ENCODE measurements at regions not wholly inside any gene's neighbourhood (a gene's known extent, or its start where the extent isn't known, plus 50 kb on each side); places are given as distances from the start of the nearest gene placed in this dataset.
"Not testable (repeated sequence)": the region's sequence is repeated elsewhere in the genome, so short reads cannot be mapped to it uniquely, and the experiment has no call there.

DNA sequence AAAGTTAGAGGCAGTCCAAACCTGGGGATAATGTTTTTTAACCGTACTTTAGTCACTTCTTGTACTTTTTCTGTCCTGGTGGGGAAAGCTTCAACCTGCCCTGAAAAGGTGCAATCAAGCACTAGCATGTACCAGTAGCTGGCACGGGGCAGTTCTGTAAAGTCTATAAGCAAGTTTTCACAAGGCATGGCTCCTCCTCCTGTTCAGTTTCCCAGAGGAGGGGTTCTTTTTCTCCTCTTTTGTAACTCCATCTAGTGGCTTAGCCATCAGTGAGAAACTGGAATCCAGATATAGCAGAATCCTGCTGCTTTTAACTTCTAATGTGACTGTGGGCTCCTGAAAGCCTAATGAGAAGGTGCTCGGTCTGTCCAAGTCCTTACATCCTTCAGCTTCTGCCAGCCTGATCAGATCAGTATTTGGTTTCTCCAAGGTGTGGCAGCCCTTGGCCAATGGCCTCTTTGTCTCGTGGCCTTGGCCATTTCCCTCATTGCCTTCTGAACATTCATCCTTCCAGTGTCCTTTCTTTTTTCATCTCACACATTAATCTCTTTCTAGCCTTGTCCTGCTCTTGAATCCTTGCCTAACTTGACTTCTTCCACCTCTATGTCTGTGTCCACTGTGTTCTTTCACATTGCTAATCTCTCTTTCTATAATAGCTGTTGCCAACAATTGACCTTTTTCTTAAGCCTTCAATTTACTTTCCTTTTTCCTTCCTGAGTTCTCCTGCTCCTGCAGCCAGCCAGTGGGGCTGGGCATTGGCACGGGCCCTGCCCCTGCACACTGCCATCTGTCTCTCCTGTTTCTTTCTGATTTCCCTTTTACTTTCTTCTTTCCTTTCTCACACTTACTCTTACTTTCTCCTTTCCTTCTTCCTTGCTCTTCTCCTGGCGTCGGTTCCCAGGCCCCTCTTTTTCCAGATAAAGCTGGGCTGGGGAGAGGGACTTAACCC lies 222.0 kb upstream of the SYNCRIP start:
- no peak for DNase-seq (ENCODE audit: low read depth)

DNA sequence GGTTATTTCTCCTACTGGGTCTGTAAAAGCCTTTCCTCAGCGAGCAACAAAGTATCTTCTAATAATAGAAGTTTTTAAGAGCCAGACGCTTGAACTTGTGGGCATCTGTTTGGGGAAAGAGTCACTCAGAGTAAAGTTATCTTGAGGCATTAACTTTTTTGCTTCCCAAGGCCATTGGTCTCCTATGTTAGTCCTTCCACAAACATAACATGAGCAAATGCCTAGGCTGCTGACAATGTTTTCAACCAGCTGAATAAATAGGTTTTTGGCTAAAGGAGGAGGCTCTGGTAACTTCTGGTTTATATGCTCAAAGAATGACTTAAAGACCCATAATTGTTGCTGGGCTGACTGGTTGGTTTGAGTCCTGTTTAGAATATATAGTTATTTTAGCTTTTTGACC lies 213.5 kb upstream of the SYNCRIP start:
- DNase-seq (ENCODE audit: low read depth) = no peak

DNA sequence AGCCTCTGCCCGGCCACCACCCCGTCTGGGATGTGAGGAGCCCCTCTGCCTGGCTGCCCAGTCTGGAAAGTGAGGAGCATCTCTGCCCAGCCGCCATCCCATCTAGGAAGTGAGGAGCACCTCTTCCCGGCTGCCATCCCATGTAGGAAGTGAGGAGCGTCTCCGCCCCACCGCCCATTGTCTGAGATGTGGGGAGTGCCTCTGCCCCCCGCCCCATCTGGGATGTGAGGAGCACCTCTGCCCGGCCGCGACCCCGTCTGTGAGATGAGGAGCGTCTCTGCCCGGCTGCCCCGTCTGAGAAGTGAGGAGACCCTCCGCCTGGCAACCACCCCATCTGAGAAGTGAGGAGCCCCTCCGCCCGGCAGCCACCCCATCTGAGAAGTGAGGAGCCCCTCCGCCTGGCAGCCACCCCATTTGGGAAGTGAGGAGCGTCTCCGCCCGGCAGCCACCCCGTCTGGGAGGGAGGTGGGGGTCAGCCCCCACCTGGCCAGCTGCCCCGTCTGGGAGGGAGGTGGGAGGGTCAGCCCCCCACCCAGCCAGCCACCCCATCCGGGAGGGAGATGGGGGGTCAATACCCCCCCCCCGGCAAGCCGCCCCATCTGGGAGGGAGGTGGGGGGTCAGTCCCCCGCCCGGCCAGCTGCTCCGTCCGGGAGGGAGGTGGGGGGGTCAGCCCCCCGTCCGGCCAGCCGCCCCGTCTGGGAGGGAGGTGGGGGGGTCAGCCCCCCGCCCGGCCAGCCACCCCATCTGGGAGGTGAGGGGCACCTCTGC lies 195.8 kb upstream of the SYNCRIP start:
- DNase-seq (ENCODE audit: low read depth) = not testable (repeated sequence)

DNA sequence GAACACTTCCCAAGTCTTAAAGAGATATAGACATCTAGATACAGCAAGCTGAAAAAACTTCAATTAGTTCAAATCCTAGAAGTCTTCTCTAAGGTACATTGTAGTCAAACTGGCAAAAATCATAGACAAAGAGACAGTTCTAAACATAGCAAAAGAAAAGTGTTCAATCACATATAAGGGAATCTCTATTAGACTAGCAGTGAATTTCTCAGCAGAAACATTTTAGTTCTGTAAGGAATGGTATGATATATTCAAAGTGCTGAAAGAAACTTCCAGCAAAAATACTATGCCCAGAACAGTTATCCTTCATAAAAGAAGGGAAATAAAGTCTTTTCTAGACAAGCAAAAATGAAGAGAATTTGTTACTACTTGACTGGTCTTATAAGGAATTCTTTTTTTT lies 186.3 kb upstream of the SYNCRIP start:
- no peak for DNase-seq (ENCODE audit: low read depth)

DNA sequence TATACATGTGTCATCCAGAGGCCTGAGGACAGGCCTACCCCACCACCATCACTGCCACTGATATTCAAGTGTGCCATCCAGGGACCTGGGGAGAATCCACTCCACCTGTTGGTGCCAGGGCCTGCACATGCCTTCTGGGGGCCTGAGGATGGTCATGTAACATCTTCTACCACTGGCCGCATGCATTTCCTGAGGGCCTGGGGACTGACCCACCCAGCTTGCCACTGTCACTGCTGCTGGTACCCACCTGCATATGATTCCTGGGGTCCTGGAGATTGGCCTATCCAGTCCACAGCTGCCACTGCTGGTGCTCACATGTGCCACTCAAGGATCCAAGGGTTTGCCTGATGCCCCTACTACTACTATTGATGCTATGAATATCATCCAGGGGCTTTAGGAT lies 184.3 kb upstream of the SYNCRIP start:
- no peak for DNase-seq (ENCODE audit: low read depth)

DNA sequence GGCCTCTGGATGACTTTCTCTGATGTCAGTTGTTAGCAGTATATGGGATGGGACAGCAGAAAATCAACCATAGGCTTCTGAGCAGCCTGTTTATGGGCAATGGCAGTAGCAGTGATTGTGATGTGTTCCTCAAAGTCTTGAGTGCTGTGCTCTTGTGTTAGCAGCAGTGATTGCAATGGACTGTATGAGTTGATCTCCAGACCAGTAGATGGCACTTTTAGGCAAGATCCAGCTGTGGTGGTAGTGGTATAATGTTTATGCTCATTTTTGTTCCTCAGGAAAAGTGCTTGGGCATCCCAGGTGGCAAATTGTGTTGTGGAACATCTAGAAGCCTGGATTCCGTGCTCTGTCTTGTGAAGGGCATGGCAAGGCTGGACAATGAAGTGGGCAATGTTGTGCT lies 181.6 kb upstream of the SYNCRIP start:
- DNase-seq (ENCODE audit: low read depth) = no peak

DNA sequence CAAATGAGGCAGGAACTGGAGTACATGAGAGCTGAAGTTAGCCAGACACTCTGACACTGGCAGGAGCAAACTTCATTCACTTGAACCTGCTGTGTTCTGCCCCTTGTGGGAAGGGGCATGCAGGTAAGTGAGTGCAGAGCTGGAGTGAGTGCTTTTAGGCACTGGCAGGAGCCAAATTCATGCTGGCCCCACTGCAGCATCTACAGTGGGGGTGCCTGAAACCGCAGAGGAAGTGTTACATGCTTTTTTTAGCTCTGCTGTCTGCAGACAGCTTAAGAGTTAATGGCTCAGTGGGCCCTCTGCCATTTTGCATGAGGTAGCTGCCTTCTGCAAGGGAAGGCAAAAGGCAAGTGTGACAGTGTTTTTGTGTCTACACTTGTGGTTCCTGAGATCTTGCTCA lies 167.9 kb upstream of the SYNCRIP start:
- DNase-seq (ENCODE audit: low read depth) = no peak

DNA sequence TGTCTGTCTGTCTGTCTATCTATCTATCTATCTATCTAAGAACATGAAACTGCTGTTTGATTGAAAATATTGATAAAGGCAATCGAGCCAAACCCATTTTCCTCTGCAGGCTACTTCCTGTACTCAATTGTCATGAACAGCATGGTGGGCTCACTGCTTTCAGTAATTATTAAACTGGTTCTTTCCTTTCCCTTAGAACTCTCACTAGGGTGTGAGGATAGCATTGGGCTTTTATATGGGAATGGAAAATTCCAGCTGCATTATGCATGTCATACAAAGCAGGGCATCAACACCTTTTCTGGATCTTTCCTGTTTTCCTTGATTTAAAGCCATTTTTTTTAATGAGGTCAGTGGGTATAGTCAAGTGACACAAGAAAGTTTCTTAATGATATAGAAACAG lies 161.0 kb upstream of the SYNCRIP start:
- no peak for DNase-seq (ENCODE audit: low read depth)

DNA sequence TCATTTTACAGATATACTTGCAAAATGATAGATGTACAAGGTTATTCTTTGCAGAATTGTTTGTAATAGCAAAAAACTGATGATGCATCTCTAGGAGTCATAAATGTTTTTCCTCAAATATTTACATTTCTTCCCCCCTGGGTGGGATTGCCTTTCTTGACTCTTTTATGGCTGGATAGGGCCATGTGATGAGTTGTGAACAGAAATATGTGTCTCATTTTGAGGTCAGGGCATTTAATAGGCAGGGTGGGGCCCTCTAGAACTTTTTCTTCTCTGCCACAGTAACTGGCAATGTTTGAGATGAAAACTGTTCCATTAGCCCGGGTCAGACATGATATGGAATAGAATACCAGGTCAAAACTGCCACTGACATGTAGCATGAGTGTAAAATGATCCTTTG lies 159.5 kb upstream of the SYNCRIP start:
- no peak for DNase-seq (ENCODE audit: low read depth)

DNA sequence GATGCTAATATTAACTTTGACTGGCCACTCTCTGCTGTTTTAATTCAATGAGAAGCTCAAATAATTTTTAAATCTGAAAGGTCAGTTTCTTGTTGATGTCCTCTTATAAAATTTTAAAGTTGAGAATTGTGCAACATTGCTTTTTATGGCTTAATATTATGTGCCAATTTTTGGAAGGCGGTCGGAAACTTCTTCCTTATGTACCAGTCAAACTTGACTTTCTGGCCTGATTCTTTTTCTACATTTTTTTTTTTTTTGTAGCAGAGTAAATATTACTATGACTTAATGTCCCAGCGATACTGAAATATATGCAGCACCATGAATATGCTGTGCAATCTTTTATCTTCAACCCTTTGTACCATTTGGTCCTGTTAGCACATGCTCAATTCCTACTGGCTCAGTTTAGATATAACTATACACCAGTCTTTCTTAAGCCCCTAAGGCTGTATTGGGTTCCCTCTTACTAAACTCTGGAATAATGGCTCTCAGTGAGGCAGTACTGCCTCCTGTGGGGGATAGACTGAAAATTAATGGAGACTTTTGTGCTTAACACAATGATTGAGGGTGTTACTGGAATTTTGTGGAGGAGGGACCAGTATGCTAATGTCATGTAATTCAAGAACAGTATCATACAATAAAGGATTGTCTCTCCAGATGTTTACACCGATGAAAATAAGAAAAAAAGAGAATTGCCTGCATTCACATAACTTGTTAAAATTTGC lies 156.4 kb upstream of the SYNCRIP start:
- DNase-seq (ENCODE audit: low read depth) = no peak

DNA sequence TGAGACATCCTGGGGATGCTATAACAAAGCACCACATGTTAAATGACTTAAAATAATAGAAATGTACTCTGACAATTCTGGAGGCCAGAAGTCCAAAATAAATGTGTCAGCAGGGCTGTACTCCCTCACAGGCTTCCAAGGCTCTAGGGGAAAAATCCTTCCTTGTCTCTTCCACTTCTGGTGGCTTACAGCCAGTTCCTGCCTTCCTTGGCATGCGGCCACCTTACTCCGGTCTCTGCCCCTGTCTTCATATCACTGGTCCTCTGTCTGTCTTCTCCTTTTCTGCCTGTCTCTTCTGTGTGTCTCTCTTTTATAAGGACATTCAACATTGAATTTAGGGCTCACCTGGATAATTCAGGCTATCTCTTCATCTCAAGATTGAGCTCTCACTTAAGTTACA lies 155.3 kb upstream of the SYNCRIP start:
- no peak for DNase-seq (ENCODE audit: low read depth)

DNA sequence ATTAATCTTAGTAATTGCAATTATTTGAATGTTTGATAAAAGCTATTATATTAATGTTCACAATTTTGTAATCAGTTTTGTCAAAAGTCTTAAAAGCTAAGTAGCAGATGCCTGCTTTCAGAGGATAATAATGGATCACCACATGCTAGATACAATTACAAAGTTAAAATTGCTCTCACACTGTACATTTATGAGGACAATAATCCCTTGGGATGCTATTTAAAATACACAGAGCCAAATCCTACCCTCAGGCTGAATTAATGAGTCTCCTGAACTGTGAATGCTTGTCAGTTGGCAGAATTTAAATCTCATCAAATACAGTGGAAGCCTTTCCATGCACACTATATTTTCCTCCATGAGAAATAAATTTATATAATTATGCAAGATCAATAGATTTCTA lies 153.3 kb upstream of the SYNCRIP start:
- DNase-seq (ENCODE audit: low read depth) = no peak

DNA sequence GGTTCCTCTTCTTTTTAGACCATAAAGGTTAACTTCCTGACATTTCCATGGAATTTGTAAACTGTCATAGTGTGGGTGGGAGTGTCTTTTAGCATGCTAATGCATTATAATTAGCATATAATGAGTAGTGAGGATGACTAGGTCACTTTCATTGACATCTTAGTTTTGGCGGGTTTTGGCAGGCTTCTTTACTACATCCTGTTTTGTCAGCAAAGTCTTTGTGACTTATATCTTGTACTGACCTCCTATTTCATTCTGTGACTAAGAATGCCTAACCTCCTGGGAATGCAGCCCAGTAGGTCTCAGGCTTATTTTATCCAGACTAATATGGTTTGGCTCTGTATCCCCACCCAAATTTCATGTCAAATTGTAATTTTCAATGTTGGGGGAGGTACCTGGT lies 149.6 kb upstream of the SYNCRIP start:
- DNase-seq (ENCODE audit: low read depth) = no peak

DNA sequence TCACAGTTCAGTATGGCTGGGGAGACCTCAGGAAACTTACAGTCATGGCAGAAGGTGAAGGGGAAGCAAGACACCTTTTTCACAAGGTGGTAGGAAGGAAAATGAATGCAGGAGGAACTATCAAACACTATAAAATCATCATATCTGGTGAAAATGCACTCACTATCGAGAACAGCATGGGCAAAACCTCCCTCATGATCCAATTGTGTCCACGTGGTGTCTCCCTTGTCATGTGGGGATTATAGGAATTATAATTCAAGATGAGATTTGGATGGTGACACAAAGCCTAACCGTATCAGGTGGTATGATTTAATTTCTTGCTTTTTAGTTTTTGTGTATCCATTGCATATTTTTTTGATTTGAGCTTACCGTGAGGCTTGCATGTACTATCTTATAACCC lies 133.2 kb upstream of the SYNCRIP start:
- DNase-seq (ENCODE audit: low read depth) = no peak

DNA sequence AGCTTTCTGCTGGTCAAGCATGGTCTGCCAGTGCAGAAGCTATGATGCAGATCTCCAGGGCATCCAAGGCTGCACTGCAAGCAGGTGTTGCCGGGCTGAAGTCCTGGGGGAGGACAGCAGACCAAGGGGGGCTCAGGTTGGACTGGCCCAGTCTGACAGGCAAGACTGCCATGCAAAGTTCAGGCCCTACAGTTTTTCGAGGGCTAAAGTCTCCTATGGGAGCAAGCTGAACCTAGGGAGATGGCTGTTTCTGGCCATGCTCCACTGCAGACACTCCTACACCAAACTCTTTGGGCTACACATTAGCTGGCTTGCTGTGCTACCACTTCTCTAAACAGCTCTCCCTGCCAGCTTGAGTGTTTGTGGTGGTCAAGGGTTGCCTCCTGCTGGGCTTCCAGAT lies 130.0 kb upstream of the SYNCRIP start:
- DNase-seq (ENCODE audit: low read depth) = no peak

DNA sequence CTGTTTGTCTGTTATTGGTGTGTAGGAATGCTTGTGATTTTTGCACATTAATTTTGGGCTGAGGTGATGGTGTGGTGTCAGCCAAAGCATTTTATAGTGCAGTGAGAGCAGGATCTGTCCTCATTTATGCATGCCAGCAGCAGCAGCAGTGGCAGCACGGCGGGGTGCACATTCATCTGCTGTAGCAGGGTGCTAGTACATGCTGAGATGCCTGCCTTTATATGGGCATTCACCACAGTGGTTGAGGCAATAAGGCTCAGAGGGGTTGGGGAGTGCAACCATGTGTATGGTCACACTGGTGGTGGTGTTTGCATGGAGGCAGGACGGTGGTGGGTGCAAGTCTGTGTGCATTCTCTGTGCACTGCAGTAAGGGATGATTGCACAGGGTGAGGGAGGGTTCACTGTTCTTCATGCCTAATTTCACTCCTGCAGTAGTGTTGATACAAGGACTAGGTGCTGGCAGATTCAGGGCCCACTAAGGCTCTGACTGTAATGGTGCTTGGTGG lies 129.3 kb upstream of the SYNCRIP start:
- DNase-seq (ENCODE audit: low read depth) = no peak

DNA sequence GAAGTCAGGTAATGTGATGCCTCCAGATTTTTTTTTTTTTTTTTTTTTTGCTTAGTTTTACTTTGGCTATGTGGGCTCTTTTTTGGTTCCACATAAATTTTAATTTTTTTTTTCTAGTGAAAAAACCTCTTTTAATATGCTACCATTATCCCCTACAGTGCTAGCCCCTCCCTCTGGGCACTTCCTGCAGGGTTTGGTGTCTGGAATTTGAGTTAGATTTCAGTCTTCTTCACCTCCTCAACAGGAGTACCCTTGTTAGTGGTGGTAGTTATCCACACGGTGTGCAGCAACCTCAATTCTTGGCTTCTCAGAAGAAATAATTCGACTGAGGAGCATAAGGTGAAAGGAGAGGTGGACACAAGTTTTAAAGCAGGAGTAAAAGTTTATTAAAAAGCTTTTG lies 128.8 kb upstream of the SYNCRIP start:
- DNase-seq (ENCODE audit: low read depth) = no peak

DNA sequence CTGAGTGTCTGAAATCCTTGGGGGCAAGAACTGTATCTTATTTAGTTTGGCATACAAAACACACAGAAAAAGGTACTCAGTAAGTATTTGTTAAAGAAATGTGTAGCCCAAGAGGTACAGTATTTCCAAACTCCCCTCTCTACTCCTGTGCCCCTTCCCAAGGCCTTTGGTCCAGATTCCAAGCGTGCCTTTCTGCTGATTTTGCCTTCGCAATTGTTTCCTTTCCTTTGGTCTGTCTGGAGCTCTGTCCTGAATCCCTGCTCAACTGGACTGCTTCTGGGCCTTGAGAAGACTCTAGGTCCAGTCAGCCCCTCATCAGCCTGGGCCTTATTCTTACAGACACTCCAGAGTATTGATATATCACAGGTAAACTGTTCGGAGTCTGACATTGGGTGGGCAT lies 122.2 kb upstream of the SYNCRIP start:
- no peak for DNase-seq (ENCODE audit: low read depth)

DNA sequence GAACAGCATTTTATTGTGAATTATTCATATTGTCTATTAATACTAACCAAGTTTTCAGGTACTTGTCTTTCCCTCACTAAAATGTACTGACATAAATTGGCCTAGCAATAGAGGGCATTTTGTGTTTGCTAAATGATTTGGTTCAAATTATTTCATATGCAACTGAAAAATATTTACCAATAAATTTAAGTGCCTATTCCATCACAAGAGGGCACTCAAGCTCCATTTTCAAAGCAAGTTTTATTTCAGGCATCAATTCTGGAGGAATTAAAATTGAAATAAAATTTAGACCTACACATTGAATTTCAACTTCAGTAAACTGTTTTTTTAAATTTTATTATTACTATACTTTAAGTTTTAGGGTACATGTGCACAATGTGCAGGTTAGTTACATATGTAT lies 114.3 kb upstream of the SYNCRIP start:
- DNase-seq (ENCODE audit: low read depth) = no peak

DNA sequence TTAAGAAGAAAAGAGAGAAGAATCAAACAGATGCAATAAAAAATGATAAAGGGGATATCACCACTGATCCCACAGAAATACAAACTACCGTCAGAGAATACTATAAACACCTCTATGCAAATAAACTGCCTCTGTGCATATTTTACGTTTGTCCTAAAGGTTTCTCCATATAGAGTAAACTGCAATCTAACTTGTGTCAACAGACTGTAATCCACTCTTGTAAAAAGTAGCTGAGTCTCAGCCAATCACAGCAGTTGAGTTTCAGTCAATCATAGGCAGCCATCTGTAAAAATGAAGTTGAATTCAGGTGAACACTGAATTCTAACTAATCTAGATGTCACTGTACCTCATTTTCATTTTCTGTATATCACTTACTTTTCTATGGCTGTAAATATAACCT lies 112.2 kb upstream of the SYNCRIP start:
- no peak for DNase-seq (ENCODE audit: low read depth)

DNA sequence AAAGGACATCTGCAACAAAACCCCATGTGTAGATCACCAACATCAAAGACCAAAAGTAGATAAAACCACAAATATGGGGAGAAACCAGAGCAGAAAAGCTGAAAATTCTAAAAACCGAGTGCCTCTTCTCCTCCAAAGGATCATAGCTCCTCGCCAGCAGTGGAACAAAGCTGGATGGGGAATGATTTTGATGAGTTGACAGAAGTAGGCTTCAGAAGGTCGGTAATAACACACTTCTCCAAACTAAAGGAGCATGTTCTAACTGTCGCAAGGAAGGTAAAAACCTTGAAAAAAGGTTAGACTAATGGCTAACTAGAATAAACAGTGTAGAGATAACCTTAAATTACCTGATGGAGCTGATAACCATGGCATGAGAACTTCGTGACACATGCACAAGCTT lies 109.9 kb upstream of the SYNCRIP start:
- DNase-seq (ENCODE audit: low read depth) = no peak

DNA sequence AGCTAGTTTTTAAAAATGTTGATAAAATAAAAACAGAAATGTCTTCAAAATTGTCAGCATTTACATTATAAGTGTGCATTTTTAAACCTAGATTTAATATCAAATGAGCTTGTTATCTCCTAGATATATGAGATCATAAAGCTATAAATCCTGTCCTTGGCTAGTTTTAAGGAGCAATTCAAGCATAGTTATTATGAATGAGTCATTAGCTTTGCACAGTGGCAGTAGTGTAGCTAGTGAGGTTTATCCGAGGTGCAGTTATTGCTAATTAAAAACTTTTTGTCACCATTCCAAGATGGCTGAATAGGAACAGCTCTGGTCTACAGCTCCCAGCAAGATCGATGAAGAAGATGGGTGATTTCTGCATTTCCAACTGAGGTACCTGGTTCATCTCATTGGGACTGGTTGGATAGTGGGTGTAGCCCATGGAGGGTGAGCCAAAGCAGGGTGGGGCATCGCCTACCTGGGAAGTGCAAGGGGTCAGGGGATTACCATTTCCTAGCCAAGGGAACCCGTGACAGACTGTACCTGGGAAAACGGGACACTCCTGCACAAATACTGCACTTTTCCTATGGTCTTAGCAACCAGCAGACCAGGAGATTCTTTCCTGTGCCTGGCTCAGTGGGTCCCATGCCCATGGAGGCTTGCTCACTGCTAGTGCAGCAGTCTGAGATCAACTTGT lies 108.8 kb upstream of the SYNCRIP start:
- no peak for DNase-seq (ENCODE audit: low read depth)
